KG1 (cell line): ENCODE measurements at regions not wholly inside any gene's neighbourhood (a gene's known extent, or its start where the extent isn't known, plus 50 kb on each side); places are given as distances from the start of the nearest gene placed in this dataset.
"Not testable (repeated sequence)": the region's sequence is repeated elsewhere in the genome, so short reads cannot be mapped to it uniquely, and the experiment has no call there.

Experiments
- DNase-seq: peaks from one replicate; lab custom pipeline; 2025; lab: John Stamatoyannopoulos, UW

- no peak for DNase-seq
These were observed 221.1 kb upstream of the EDNRB start for GRCh38 chr13:78139765-78140164.

GRCh38 chr13:78138756-78139155 is 220.1 kb upstream of the EDNRB start:
- DNase-seq, result no peak

GRCh38 chr13:78137404-78138142 is 218.9 kb upstream of the EDNRB start:
- DNase-seq, result peak; percentile 57

GRCh38 chr13:78136966-78137365 is 218.3 kb upstream of the EDNRB start:
- no peak for DNase-seq

GRCh38 chr13:78133511-78133910 is 214.9 kb upstream of the EDNRB start:
- no peak for DNase-seq

- no peak for DNase-seq
These were observed 213.2 kb upstream of the EDNRB start for GRCh38 chr13:78131811-78132210.

GRCh38 chr13:78131346-78131745 is 212.7 kb upstream of the EDNRB start:
- DNase-seq, result no peak

GRCh38 chr13:78129823-78130222 is 211.2 kb upstream of the EDNRB start:
- DNase-seq, result no peak

GRCh38 chr13:78129359-78129758 is 210.7 kb upstream of the EDNRB start:
- DNase-seq, result no peak

GRCh38 chr13:78121459-78122348 is 203.1 kb upstream of the EDNRB start:
- peak; percentile 52 for DNase-seq

- DNase-seq, result no peak
These were observed 202.4 kb upstream of the EDNRB start for GRCh38 chr13:78121001-78121400.

- not testable (repeated sequence) for DNase-seq
These were observed 201.5 kb upstream of the EDNRB start for GRCh38 chr13:78120144-78120543.

GRCh38 chr13:78117070-78117469 is 198.4 kb upstream of the EDNRB start:
- not testable (repeated sequence) for DNase-seq

- DNase-seq, result no peak
These were observed 187.0 kb upstream of the EDNRB start for GRCh38 chr13:78105656-78106055.

GRCh38 chr13:78103936-78104335 is 185.3 kb upstream of the EDNRB start:
- no peak for DNase-seq

- no peak for DNase-seq
These were observed 184.1 kb upstream of the EDNRB start for GRCh38 chr13:78102741-78103140.

GRCh38 chr13:78102121-78102677 is 183.6 kb upstream of the EDNRB start:
- peak; percentile 9 for DNase-seq

- DNase-seq, result no peak
These were observed 181.9 kb upstream of the EDNRB start for GRCh38 chr13:78100486-78100885.

- DNase-seq, result no peak
These were observed 179.6 kb upstream of the EDNRB start for GRCh38 chr13:78098249-78098648.

GRCh38 chr13:78096221-78096620 is 177.6 kb upstream of the EDNRB start:
- DNase-seq, result no peak

GRCh38 chr13:78087966-78088678 is 169.5 kb upstream of the EDNRB start:
- DNase-seq, result no peak
